Fibroblast of villous mesenchyme (primary cell): ENCODE measurements at regions not wholly inside any gene's neighbourhood (a gene's known extent, or its start where the extent isn't known, plus 50 kb on each side); places are given as distances from the start of the nearest gene placed in this dataset.

ENCODE experiments used
- DNase-seq: peaks from one replicate; pipeline ENCODE4 v3.0.0-alpha.2; 2010; ENCODE audit warnings: low read depth
- H3K4me3 ChIP-seq: 2 replicates; pipeline ENCODE4 v1.5.1; 2011; ENCODE audit warnings: low read depth, mild to moderate bottlenecking, low read length
- CTCF ChIP-seq: IDR thresholded peaks from 2 replicates; pipeline ENCODE4 v1.5.1; 2012; ENCODE audit warnings: low read depth, mild to moderate bottlenecking, low read length; ENCODE audit not compliant: insufficient read depth

- DNase-seq, result no peak
- no peak for TF ChIP-seq CTCF
Measured at GRCh38 chr17:34458266-34458665, 95.2 kb upstream of the CCL1 start.

GRCh38 chr17:34456121-34456520 lies 93.1 kb upstream of the CCL1 start:
- DNase-seq, result no peak
- H3K4me3 ChIP-seq, result no peak overlapping the region
- no peak for TF ChIP-seq CTCF

More at GRCh38 chr17:34458266-34458665, 95.2 kb upstream of the CCL1 start:
- H3K4me3 ChIP-seq, result no peak overlapping the region

- DNase-seq, result peak; percentile 21
- no peak overlapping the region for H3K4me3 ChIP-seq
- no peak for TF ChIP-seq CTCF
Measured at GRCh38 chr17:34452769-34453168, 89.7 kb upstream of the CCL1 start.

- H3K4me3 ChIP-seq, result no peak overlapping the region
- no peak for TF ChIP-seq CTCF
- no peak for DNase-seq
Measured at GRCh38 chr17:34451313-34451712, 88.3 kb upstream of the CCL1 start.

GRCh38 chr17:34447406-34447805 lies 84.4 kb upstream of the CCL1 start:
- no peak for DNase-seq
- H3K4me3 ChIP-seq, result no peak overlapping the region
- no peak for TF ChIP-seq CTCF

GRCh38 chr17:34445101-34445500 lies 82.1 kb upstream of the CCL1 start:
- no peak for DNase-seq
- TF ChIP-seq CTCF, result no peak
- H3K4me3 ChIP-seq, result no peak overlapping the region
